SK-N-SH (cell line): ENCODE measurements at regions not wholly inside any gene's neighbourhood (a gene's known extent, or its start where the extent isn't known, plus 50 kb on each side); places are given as distances from the start of the nearest gene placed in this dataset.

Source experiments
- CTCF ChIA-PET: fragments of 300-600, 350-600 bp; formaldehyde crosslinking; extraction: SDS; loops from one replicate; lab custom pipeline; 2021; lab: Yijun Ruan, JAX
- POLR2A ChIA-PET: fragments of 350-600 bp; sonication (Branson Sonifier 250); formaldehyde crosslinking; extraction: SDS; loops from one replicate; lab custom pipeline; 2020; ENCODE audit warnings: antibody characterized with exemption, inconsistent platforms; lab: Yijun Ruan, JAX
- DNase-seq: peaks from one replicate; pipeline ENCODE4 v3.0.0; 2012
- H2AFZ ChIP-seq: fragments of 200-600 bp; sonication (generic); 2 replicates; pipeline ENCODE4 v1.8.1; 2016; ENCODE audit warnings: antibody characterized with exemption, mild to moderate bottlenecking, low read depth
- H3F3A ChIP-seq: fragments of 200-600 bp; sonication (generic); replicated peaks from 2 replicates; pipeline ENCODE3; 2016; ENCODE audit warnings: antibody characterized with exemption, mild to moderate bottlenecking; ENCODE audit not compliant: insufficient read depth
- H3K27ac ChIP-seq, 2 experiments: fragments of 200-500 bp in 1 of 2; fragments of 200-600 bp in 1 of 2; sonication (Bioruptor generic) in 1 of 2; sonication (generic), shearing (Covaris generic) in 1 of 2; 2 replicates each; pipeline versions ENCODE4 v1.5.1 to v1.6.1; 2014 to 2016; ENCODE audit warnings: low read depth in 2 of 2, inconsistent platforms in 1 of 2, low read length in 1 of 2, mild to moderate bottlenecking in 1 of 2, mixed read lengths in 1 of 2
- H3K27me3 ChIP-seq: fragments of 200-600 bp; sonication (generic), shearing (Covaris generic); 2 replicates; pipeline ENCODE4 v1.6.1; 2016; ENCODE audit warnings: mixed run types; ENCODE audit not compliant: insufficient read depth
- H3K36me3 ChIP-seq, 2 experiments: fragments of 200-500 bp in 1 of 2; fragments of 200-600 bp in 1 of 2; sonication (Bioruptor generic) in 1 of 2; sonication (generic) in 1 of 2; replicated peaks in 1 of 2; 2 replicates each; pipeline versions ENCODE3 to v1.5.1; 2014 to 2016; ENCODE audit warnings: low read length in 1 of 2, mild to moderate bottlenecking in 1 of 2; ENCODE audit not compliant: insufficient read depth in 2 of 2, control insufficient read depth in 1 of 2
- H3K4me1 ChIP-seq, 2 experiments: fragments of 200-500 bp in 1 of 2; fragments of 200-600 bp in 1 of 2; sonication (Bioruptor generic) in 1 of 2; sonication (generic), shearing (Covaris generic) in 1 of 2; 2 replicates each; pipeline versions ENCODE4 v1.5.1 to v1.6.1; 2014 to 2016; ENCODE audit warnings: low read depth in 1 of 2, low read length in 1 of 2, mixed run types in 1 of 2; ENCODE audit not compliant: insufficient read depth in 2 of 2, control insufficient read depth in 1 of 2
- H3K4me2 ChIP-seq: fragments of 200-600 bp; sonication (generic), shearing (Covaris generic); 2 replicates; pipeline ENCODE4 v1.6.1; 2017; ENCODE audit warnings: mixed run types
- H3K4me3 ChIP-seq, 2 experiments: fragments of 200-500 bp in 1 of 2; fragments of 200-600 bp in 1 of 2; sonication (Bioruptor generic) in 1 of 2; sonication (generic), shearing (Covaris generic) in 1 of 2; 2 replicates each; pipeline versions ENCODE4 v1.5.1 to v1.8.1; 2014 to 2016; ENCODE audit warnings: low read depth in 2 of 2, inconsistent platforms in 1 of 2, low read length in 1 of 2, mild to moderate bottlenecking in 1 of 2, mixed read lengths in 1 of 2, moderate library complexity in 1 of 2
- H3K79me2 ChIP-seq: fragments of 200-600 bp; sonication (generic); 2 replicates; pipeline ENCODE4 v1.8.1; 2017; ENCODE audit warnings: mild to moderate bottlenecking; ENCODE audit not compliant: insufficient read depth
- H3K9ac ChIP-seq: fragments of 200-600 bp; sonication (generic); 2 replicates; pipeline ENCODE4 v1.6.1; 2017; ENCODE audit warnings: mixed run types
- H3K9me2 ChIP-seq: fragments of 200-600 bp; sonication (generic); 2 replicates; pipeline ENCODE4 v1.6.1; 2017; ENCODE audit warnings: mixed run types
- H3K9me3 ChIP-seq: fragments of 200-600 bp; sonication (generic); 2 replicates; pipeline ENCODE4 v1.6.1; 2017; ENCODE audit warnings: mixed run types, mild to moderate bottlenecking, moderate library complexity
- H4K20me1 ChIP-seq: fragments of 200-600 bp; sonication (generic); 2 replicates; pipeline ENCODE4 v1.6.1; 2017; ENCODE audit warnings: mild to moderate bottlenecking, mixed run types; ENCODE audit not compliant: insufficient read depth
- FOSL2 ChIP-seq: IDR thresholded peaks from 2 replicates; pipeline ENCODE4 v1.4.0; 2012; ENCODE audit warnings: low read depth, mild to moderate bottlenecking, moderate library complexity, borderline replicate concordance
- FOXJ3 ChIP-seq: sonication (generic); formaldehyde crosslinking; IDR thresholded peaks from 2 replicates; pipeline ENCODE4 v1.5.1; 2020; ENCODE audit warnings: mild to moderate bottlenecking, missing genetic modification reagents
- SIN3A ChIP-seq: IDR thresholded peaks from 2 replicates; pipeline ENCODE4 v1.6.1; 2012; ENCODE audit warnings: low read depth, mild to moderate bottlenecking, low read length, moderate library complexity, borderline replicate concordance
- TAF1 ChIP-seq: IDR thresholded peaks from 2 replicates; pipeline ENCODE4 v1.6.1; 2012; ENCODE audit warnings: low read depth, mild to moderate bottlenecking, low read length, moderate library complexity, borderline replicate concordance
- YY1 ChIP-seq: IDR thresholded peaks from 2 replicates; pipeline ENCODE4 v1.4.0; 2012; ENCODE audit warnings: low read depth, mild to moderate bottlenecking
- WGBS: methylation state at CpG from one replicate; pipeline ENCODE4 v1.1.6; 2017; ENCODE audit warnings: low lambda C conversion rate; 5-methylcytosine and 5-hydroxymethylcytosine counted together
- TF ChIP-seq, protein P1 (sequence below): IDR thresholded peaks from 2 replicates; pipeline ENCODE4 v1.4.0; 2012; ENCODE audit warnings: low read depth, borderline replicate concordance
- TF ChIP-seq, protein P2 (sequence below): IDR thresholded peaks from 2 replicates; pipeline ENCODE4 v1.6.1; 2012; ENCODE audit warnings: mild to moderate bottlenecking, low read depth, low read length, moderate library complexity

- Histone ChIP-seq H3K27ac (no peak overlapping the region), H3F3A (no peaks in the 10 kb centered on the region), H3K9me3 (no peaks in the 10 kb centered on the region), H3K4me3 (no peak overlapping the region), H4K20me1 (no peaks in the 10 kb centered on the region), H3K79me2 (no peaks in the 10 kb centered on the region), H3K4me2 (no peak overlapping the region), H2AFZ (no peak overlapping the region), H3K4me1 (no peaks in the 10 kb centered on the region; a peak in 1 of 4 replicates), H3K36me3 (no peaks in the 10 kb centered on the region), H3K9me2 (no peaks in the 10 kb centered on the region), H3K9ac (no peak overlapping the region), H3K27me3 (no peaks in the 10 kb centered on the region)
- TF ChIP-seq FOSL2 = no peak
- WGBS = 17% methylated on average over 3 of the region's 3 CpGs
- CTCF ChIA-PET = no interaction called here
- no peak for DNase-seq
- POLR2A ChIA-PET = no interaction called here
These were observed 153.5 kb downstream of the ICOS start for GRCh38 chr2:204090021-204090420.

GRCh38 chr2:204104811-204105210, 168.2 kb downstream of the ICOS start:
- WGBS = 63% methylated on average over 4 of the region's 4 CpGs
- Histone ChIP-seq H3K79me2 (no peaks in the 10 kb centered on the region), H3K4me2 (no peak overlapping the region), H3K4me3 (no peak overlapping the region), H3K27me3 (no peaks in the 10 kb centered on the region; the same call in 1 of the 2 replicates), H3K27ac (no peak overlapping the region), H3K36me3 (no peaks in the 10 kb centered on the region), H4K20me1 (no peaks in the 10 kb centered on the region), H3K9me3 (no peaks in the 10 kb centered on the region), H3K4me1 (peaks cover 0 to 8% of the 10 kb centered on the region in 2 experiments; a peak in 3 of 4 replicates), H3F3A (no peaks in the 10 kb centered on the region), H3K9ac (no peak overlapping the region), H3K9me2 (no peaks in the 10 kb centered on the region), H2AFZ (no peak overlapping the region)
- CTCF ChIA-PET = no interaction called here
- POLR2A ChIA-PET = no interaction called here
- TF ChIP-seq, protein P1, sequence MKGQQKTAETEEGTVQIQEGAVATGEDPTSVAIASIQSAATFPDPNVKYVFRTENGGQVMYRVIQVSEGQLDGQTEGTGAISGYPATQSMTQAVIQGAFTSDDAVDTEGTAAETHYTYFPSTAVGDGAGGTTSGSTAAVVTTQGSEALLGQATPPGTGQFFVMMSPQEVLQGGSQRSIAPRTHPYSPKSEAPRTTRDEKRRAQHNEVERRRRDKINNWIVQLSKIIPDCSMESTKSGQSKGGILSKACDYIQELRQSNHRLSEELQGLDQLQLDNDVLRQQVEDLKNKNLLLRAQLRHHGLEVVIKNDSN = no peak
- no peak for TF ChIP-seq YY1
- TF ChIP-seq TAF1 = no peak
- no peak for TF ChIP-seq FOXJ3 (CRISPR knock-in tag)
- no peak for TF ChIP-seq SIN3A
- TF ChIP-seq, protein P2, sequence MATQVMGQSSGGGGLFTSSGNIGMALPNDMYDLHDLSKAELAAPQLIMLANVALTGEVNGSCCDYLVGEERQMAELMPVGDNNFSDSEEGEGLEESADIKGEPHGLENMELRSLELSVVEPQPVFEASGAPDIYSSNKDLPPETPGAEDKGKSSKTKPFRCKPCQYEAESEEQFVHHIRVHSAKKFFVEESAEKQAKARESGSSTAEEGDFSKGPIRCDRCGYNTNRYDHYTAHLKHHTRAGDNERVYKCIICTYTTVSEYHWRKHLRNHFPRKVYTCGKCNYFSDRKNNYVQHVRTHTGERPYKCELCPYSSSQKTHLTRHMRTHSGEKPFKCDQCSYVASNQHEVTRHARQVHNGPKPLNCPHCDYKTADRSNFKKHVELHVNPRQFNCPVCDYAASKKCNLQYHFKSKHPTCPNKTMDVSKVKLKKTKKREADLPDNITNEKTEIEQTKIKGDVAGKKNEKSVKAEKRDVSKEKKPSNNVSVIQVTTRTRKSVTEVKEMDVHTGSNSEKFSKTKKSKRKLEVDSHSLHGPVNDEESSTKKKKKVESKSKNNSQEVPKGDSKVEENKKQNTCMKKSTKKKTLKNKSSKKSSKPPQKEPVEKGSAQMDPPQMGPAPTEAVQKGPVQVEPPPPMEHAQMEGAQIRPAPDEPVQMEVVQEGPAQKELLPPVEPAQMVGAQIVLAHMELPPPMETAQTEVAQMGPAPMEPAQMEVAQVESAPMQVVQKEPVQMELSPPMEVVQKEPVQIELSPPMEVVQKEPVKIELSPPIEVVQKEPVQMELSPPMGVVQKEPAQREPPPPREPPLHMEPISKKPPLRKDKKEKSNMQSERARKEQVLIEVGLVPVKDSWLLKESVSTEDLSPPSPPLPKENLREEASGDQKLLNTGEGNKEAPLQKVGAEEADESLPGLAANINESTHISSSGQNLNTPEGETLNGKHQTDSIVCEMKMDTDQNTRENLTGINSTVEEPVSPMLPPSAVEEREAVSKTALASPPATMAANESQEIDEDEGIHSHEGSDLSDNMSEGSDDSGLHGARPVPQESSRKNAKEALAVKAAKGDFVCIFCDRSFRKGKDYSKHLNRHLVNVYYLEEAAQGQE = no peak
- no peak for DNase-seq
